HepG2 (cell line): ENCODE measurements at regions not wholly inside any gene's neighbourhood (a gene's known extent, or its start where the extent isn't known, plus 50 kb on each side); places are given as distances from the start of the nearest gene placed in this dataset.

Source experiments
- ATAC-seq: fragments of 200-7000 bp; cut with Tn5 transposase; 3 replicates; pipeline ENCODE4 v1.9.1; 2020; ENCODE audit warnings: mild to moderate bottlenecking, moderate library complexity
- BruUV-seq: library from RNA; stranded (reverse); fragments of 400-500 nt; replicated peaks from 2 replicates; lab custom pipeline; 2021; lab: Mats Ljungman, UMichigan
- CTCF ChIA-PET: fragments of 300-600 bp; formaldehyde crosslinking; extraction: SDS; loops from one replicate; lab custom pipeline; 2021; ENCODE audit warnings: low total read pairs, inconsistent platforms, low intra/inter-chr PET ratio; lab: Yijun Ruan, JAX
- POLR2A ChIA-PET: fragments of 350-600 bp; sonication (Branson Sonifier 250); formaldehyde crosslinking; loops from one replicate; lab custom pipeline; 2020; ENCODE audit warnings: antibody characterized with exemption, inconsistent platforms; lab: Yijun Ruan, JAX
- DNase-seq: peaks from one replicate; pipeline ENCODE4 v3.0.0-alpha.2; 2015; ENCODE audit warnings: low spot score
- FAIRE-seq: peaks from 3 replicates; lab custom pipeline; 2011; peaks lifted over from hg19 to GRCh38; lab: Jason Lieb, UNC
- H2AFZ ChIP-seq: one replicate; pipeline ENCODE4 v1.6.1; 2011; ENCODE audit warnings: low read length, inconsistent platforms
- H3K27ac ChIP-seq: fragments of 300-600 bp; 3 replicates; pipeline ENCODE4 v1.8.0; 2011; ENCODE audit warnings: mixed run types, mild to moderate bottlenecking, mixed read lengths, low read length, inconsistent platforms; ENCODE audit not compliant: insufficient read depth; ENCODE audit errors: extremely low read length
- H3K27me3 ChIP-seq, 2 experiments: fragments of 200-600 bp in 1 of 2; 2 replicates in 1 of 2; 3 replicates in 1 of 2; pipeline versions ENCODE4 v1.6.0 to v1.8.0; 2011; ENCODE audit warnings: low read length in 2 of 2, mild to moderate bottlenecking in 2 of 2, moderate library complexity in 2 of 2, inconsistent platforms in 1 of 2; ENCODE audit not compliant: insufficient read depth in 2 of 2, control insufficient read depth in 1 of 2
- H3K36me3 ChIP-seq, 2 experiments: fragments of 200-600 bp in 1 of 2; replicated peaks in 1 of 2; 2 replicates in 1 of 2; 3 replicates in 1 of 2; pipeline versions ENCODE4 v1.5.1 to v1.8.0; 2011; ENCODE audit warnings: low read length in 2 of 2, inconsistent platforms in 1 of 2; ENCODE audit not compliant: insufficient read depth in 2 of 2, control insufficient read depth in 1 of 2
- H3K4me1 ChIP-seq: 2 replicates; pipeline ENCODE4 v1.5.1; 2012; ENCODE audit warnings: low read length, inconsistent platforms; ENCODE audit not compliant: insufficient read depth
- H3K4me2 ChIP-seq: 2 replicates; pipeline ENCODE4 v1.6.0; 2011; ENCODE audit warnings: low read depth, low read length, inconsistent platforms
- H3K4me3 ChIP-seq, 3 experiments: fragments of 200-600 bp in 1 of 3; sonication (generic), shearing (Covaris generic) in 1 of 3; replicated peaks in 1 of 3; 2 replicates each; pipeline ENCODE4 v1.5.1; 2011 to 2016; ENCODE audit warnings: low read length in 3 of 3, inconsistent platforms in 2 of 3, low read depth in 2 of 3, mild to moderate bottlenecking in 2 of 3, control low read depth in 1 of 3, mixed read lengths in 1 of 3; ENCODE audit not compliant: insufficient read depth in 1 of 3
- H3K79me2 ChIP-seq: one replicate; pipeline ENCODE4 v1.6.1; 2011; ENCODE audit warnings: low read length, inconsistent platforms; ENCODE audit not compliant: insufficient read depth
- H3K9ac ChIP-seq: 2 replicates; pipeline ENCODE4 v1.6.0; 2011; ENCODE audit warnings: mild to moderate bottlenecking, low read depth, low read length, inconsistent platforms; ENCODE audit not compliant: insufficient read depth
- H3K9me3 ChIP-seq: 2 replicates; pipeline ENCODE4 v1.5.1; 2012; ENCODE audit warnings: mild to moderate bottlenecking, low read length
- H4K20me1 ChIP-seq: 2 replicates; pipeline ENCODE4 v1.6.0; 2011; ENCODE audit warnings: inconsistent platforms, mild to moderate bottlenecking, low read length, moderate library complexity; ENCODE audit not compliant: insufficient read depth
- EEA1 ChIP-seq: sonication (generic); formaldehyde crosslinking; IDR thresholded peaks from 2 replicates; pipeline ENCODE4 v1.5.1; 2020; ENCODE audit warnings: mild to moderate bottlenecking, missing genetic modification reagents, borderline replicate concordance
- KDM2A ChIP-seq: sonication (generic); formaldehyde crosslinking; IDR thresholded peaks from 2 replicates; pipeline ENCODE4 v1.4.0; 2020; ENCODE audit warnings: low read depth, missing genetic modification reagents, borderline replicate concordance
- PRPF4 ChIP-seq: fragments of 200-400 bp; formaldehyde crosslinking; IDR thresholded peaks from 2 replicates; pipeline ENCODE4 v1.6.1; 2016; ENCODE audit warnings: low read length, low read depth; ENCODE audit not compliant: poor library complexity, severe bottlenecking
- RFX1 ChIP-seq: fragments of 450-650 bp; IDR thresholded peaks from 2 replicates; pipeline ENCODE4 v1.6.1; 2017
- ZFP36L1 ChIP-seq: sonication (generic); formaldehyde crosslinking; IDR thresholded peaks from 2 replicates; pipeline ENCODE4 v1.8.0; 2022; ENCODE audit warnings: mild to moderate bottlenecking, missing genetic modification reagents, moderate library complexity
- ZNF17 ChIP-seq: sonication (generic); formaldehyde crosslinking; IDR thresholded peaks from 2 replicates; pipeline ENCODE4 v1.5.0; 2020; ENCODE audit warnings: mild to moderate bottlenecking, missing genetic modification reagents
- ZNF652 ChIP-seq: IDR thresholded peaks from 2 replicates; pipeline ENCODE4 v1.6.1; 2016; ENCODE audit warnings: low read depth, borderline replicate concordance
- ZNF746 ChIP-seq: sonication (generic); formaldehyde crosslinking; IDR thresholded peaks from 2 replicates; pipeline ENCODE4 v1.8.0; 2022; ENCODE audit warnings: mild to moderate bottlenecking, missing genetic modification reagents
- ZNF839 ChIP-seq: sonication (generic); formaldehyde crosslinking; IDR thresholded peaks from 2 replicates; pipeline ENCODE4 v1.4.0; 2020; ENCODE audit warnings: missing genetic modification reagents, mild to moderate bottlenecking, borderline replicate concordance
- WGBS: methylation state at CpG from one replicate; pipeline ENCODE4 v1.1.6; 2017; ENCODE audit warnings: low lambda C conversion rate; 5-methylcytosine and 5-hydroxymethylcytosine counted together
- in situ Hi-C: cut with HindIII; loops from 2 replicates; pipeline ENCODE4 v1.10.0; 2017; ENCODE audit warnings: low pct_unique_long_range_greater_than_20kb; ENCODE audit not compliant: extremely low pct_ligation_motif_present
- intact Hi-C: fragments of 100-400 bp; cut with micrococcal nuclease; formaldehyde crosslinking; loops from one replicate; pipeline ENCODE4 v1.10.0; 2022; ENCODE audit not compliant: unreplicated experiment
- TF ChIP-seq, protein P1 (sequence below): sonication (generic); formaldehyde crosslinking; IDR thresholded peaks from 2 replicates; pipeline ENCODE4 v1.4.0; 2020; ENCODE audit warnings: missing genetic modification reagents, mild to moderate bottlenecking, borderline replicate concordance
- TF ChIP-seq, protein P2 (sequence below): sonication (generic); formaldehyde crosslinking; IDR thresholded peaks from 2 replicates; pipeline ENCODE4 v1.5.0; 2020; ENCODE audit warnings: missing genetic modification reagents
- TF ChIP-seq, protein P3 (sequence below): sonication (generic); formaldehyde crosslinking; IDR thresholded peaks from 2 replicates; pipeline ENCODE4 v1.4.0; 2020; ENCODE audit warnings: low read depth, missing genetic modification reagents

DNA sequence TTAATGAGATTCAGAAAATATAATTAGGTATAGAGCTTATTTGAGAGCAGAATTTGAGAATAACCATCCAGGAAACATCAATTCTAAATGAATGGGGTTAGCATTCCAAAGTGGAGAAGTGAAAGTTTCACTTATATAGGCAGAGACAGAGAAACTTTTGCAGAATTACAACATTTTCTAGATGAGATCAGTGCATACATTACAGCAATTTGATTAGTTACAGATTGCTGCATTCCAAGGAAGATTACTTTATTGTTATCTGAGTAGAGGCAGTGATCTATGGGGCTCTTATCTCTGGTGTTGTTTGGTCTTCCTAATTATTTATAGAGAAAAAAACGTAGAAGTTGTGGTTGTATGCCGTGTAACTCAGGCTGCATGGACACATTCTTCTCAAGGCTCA lies 373.8 kb upstream of the SYT4 start:
- Histone ChIP-seq H3K36me3 (no peaks in the 10 kb centered on the region), H3K79me2 (no peaks in the 10 kb centered on the region), H3K4me3 (no peak overlapping the region), H3K9ac (no peak overlapping the region), H3K27me3 (no peaks in the 10 kb centered on the region), H2AFZ (no peak overlapping the region), H3K9me3 (peaks cover 70% of the 10 kb centered on the region), H4K20me1 (no peaks in the 10 kb centered on the region), H3K4me2 (no peak overlapping the region), H3K4me1 (no peaks in the 10 kb centered on the region), H3K27ac (no peak overlapping the region)
- WGBS: 2% methylated on average over 2 of the region's 2 CpGs
- no peak for ATAC-seq
- no peak for FAIRE-seq
- BruUV-seq: no TSS peak
- POLR2A ChIA-PET: no interaction called here
- no peak for DNase-seq
- TF ChIP-seq ZFP36L1 (CRISPR knock-in tag) (no peak), PRPF4 (no peak), ZNF17 (CRISPR knock-in tag) (no peak), RFX1 (no peak), KDM2A (CRISPR knock-in tag) (no peak), ZNF839 (CRISPR knock-in tag) (no peak), ZNF652 (CRISPR knock-in tag) (no peak), ZNF746 (CRISPR knock-in tag) (no peak), EEA1 (CRISPR knock-in tag) (no peak)
- TF ChIP-seq, protein P1, sequence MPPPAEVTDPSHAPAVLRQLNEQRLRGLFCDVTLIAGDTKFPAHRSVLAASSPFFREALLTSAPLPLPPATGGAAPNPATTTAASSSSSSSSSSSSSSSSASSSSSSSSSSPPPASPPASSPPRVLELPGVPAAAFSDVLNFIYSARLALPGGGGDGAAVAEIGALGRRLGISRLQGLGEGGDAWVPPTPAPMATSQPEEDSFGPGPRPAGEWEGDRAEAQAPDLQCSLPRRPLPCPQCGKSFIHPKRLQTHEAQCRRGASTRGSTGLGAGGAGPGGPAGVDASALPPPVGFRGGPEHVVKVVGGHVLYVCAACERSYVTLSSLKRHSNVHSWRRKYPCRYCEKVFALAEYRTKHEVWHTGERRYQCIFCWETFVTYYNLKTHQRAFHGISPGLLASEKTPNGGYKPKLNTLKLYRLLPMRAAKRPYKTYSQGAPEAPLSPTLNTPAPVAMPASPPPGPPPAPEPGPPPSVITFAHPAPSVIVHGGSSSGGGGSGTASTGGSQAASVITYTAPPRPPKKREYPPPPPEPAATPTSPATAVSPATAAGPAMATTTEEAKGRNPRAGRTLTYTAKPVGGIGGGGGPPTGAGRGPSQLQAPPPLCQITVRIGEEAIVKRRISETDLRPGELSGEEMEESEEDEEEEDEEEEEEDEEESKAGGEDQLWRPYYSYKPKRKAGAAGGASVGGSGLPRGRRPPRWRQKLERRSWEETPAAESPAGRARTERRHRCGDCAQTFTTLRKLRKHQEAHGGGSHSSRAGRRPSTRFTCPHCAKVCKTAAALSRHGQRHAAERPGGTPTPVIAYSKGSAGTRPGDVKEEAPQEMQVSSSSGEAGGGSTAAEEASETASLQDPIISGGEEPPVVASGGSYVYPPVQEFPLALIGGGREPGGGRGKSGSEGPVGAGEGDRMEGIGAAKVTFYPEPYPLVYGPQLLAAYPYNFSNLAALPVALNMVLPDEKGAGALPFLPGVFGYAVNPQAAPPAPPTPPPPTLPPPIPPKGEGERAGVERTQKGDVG (CRISPR knock-in tag): no peak
- TF ChIP-seq, protein P2, sequence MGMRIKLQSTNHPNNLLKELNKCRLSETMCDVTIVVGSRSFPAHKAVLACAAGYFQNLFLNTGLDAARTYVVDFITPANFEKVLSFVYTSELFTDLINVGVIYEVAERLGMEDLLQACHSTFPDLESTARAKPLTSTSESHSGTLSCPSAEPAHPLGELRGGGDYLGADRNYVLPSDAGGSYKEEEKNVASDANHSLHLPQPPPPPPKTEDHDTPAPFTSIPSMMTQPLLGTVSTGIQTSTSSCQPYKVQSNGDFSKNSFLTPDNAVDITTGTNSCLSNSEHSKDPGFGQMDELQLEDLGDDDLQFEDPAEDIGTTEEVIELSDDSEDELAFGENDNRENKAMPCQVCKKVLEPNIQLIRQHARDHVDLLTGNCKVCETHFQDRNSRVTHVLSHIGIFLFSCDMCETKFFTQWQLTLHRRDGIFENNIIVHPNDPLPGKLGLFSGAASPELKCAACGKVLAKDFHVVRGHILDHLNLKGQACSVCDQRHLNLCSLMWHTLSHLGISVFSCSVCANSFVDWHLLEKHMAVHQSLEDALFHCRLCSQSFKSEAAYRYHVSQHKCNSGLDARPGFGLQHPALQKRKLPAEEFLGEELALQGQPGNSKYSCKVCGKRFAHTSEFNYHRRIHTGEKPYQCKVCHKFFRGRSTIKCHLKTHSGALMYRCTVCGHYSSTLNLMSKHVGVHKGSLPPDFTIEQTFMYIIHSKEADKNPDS (CRISPR knock-in tag): no peak
- TF ChIP-seq, protein P3, sequence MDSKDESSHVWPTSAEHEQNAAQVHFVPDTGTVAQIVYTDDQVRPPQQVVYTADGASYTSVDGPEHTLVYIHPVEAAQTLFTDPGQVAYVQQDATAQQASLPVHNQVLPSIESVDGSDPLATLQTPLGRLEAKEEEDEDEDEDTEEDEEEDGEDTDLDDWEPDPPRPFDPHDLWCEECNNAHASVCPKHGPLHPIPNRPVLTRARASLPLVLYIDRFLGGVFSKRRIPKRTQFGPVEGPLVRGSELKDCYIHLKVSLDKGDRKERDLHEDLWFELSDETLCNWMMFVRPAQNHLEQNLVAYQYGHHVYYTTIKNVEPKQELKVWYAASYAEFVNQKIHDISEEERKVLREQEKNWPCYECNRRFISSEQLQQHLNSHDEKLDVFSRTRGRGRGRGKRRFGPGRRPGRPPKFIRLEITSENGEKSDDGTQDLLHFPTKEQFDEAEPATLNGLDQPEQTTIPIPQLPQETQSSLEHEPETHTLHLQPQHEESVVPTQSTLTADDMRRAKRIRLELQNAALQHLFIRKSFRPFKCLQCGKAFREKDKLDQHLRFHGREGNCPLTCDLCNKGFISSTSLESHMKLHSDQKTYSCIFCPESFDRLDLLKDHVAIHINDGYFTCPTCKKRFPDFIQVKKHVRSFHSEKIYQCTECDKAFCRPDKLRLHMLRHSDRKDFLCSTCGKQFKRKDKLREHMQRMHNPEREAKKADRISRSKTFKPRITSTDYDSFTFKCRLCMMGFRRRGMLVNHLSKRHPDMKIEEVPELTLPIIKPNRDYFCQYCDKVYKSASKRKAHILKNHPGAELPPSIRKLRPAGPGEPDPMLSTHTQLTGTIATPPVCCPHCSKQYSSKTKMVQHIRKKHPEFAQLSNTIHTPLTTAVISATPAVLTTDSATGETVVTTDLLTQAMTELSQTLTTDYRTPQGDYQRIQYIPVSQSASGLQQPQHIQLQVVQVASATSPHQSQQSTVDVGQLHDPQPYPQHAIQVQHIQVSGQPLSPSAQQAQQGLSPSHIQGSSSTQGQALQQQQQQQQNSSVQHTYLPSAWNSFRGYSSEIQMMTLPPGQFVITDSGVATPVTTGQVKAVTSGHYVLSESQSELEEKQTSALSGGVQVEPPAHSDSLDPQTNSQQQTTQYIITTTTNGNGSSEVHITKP (CRISPR knock-in tag): no peak
- in situ Hi-C loops: no loop called here
- CTCF ChIA-PET: no interaction called here
- intact Hi-C loops: no loop called here
